ENCODE measurements at regions not wholly inside any gene's neighbourhood (a gene's known extent, or its start where the extent isn't known, plus 50 kb on each side); places are given as distances from the start of the nearest gene placed in this dataset.

- CTCF ChIA-PET (ENCODE audit: unreplicated experiment) = no interaction called here
- TF ChIP-seq CTCF (conservative IDR thresholded peaks at IDR 0.05; ENCODE audit: low read length) (no peak), EZH2phosphoT487 (IDR thresholded peaks at IDR 0.05; ENCODE audit: borderline replicate concordance, low read depth, low read length) (no peak)
These were observed 466.4 kb downstream of the DMRTA1 start for GRCh38 chr9:22913026-22913425.

GRCh38 chr9:22913518-22913917 is 466.9 kb downstream of the DMRTA1 start:
- BruUV-seq (replicated peaks) = no TSS peak
- Histone ChIP-seq H3K36me3 (ENCODE audit: insufficient read depth, low read length) (no peaks in the 10 kb centered on the region), H3K4me3 (ENCODE audit: low read depth, low read length, poor library complexity, severe bottlenecking) (no peak overlapping the region), H3K9me3 (ENCODE audit: low read length) (no peaks in the 10 kb centered on the region), H3K9me2 (ENCODE audit: insufficient read depth, low read length) (no peaks in the 10 kb centered on the region), H2AFZ (ENCODE audit: low read length) (no peak overlapping the region), H3K4me1 (ENCODE audit: insufficient read depth, low read length, poor library complexity, severe bottlenecking) (no peaks in the 10 kb centered on the region), H3K79me2 (ENCODE audit: insufficient read depth, low read depth, low read length) (no peaks in the 10 kb centered on the region), H3K4me2 (ENCODE audit: low read length) (no peak overlapping the region), H4K20me1 (ENCODE audit: insufficient read depth, low read length) (no peaks in the 10 kb centered on the region), H3K27ac (ENCODE audit: low read depth, low read length, poor library complexity, severe bottlenecking) (no peak overlapping the region)
- DNase-seq (ENCODE audit: low spot score) = no peak
- CTCF ChIA-PET (ENCODE audit: unreplicated experiment) = no interaction called here
- POLR2A ChIA-PET = interaction anchor here (0.6 to 0.9 kb wide), 2 partner anchors 70 to 88 kb away, joined by 3 read pairs; no protein-coding TSS in a partner anchor
- TF ChIP-seq EZH2phosphoT487 (IDR thresholded peaks at IDR 0.05; ENCODE audit: borderline replicate concordance, low read depth, low read length) (no peak), CTCF (conservative IDR thresholded peaks at IDR 0.05; ENCODE audit: low read length) (no peak)
- intact Hi-C loops (cut with micrococcal nuclease; ENCODE audit: unreplicated experiment) = no loop called here

More at GRCh38 chr9:22913026-22913425, 466.4 kb downstream of the DMRTA1 start:
- intact Hi-C loops (cut with micrococcal nuclease; ENCODE audit: unreplicated experiment) = no loop called here
- no peak overlapping the region for H3K27ac ChIP-seq (ENCODE audit: low read depth, low read length, poor library complexity, severe bottlenecking)
- no peaks in the 10 kb centered on the region for H3K9me2 ChIP-seq (ENCODE audit: insufficient read depth, low read length)
- H3K9me3 ChIP-seq (ENCODE audit: low read length) = no peaks in the 10 kb centered on the region
- no peaks in the 10 kb centered on the region for H3K4me1 ChIP-seq (ENCODE audit: insufficient read depth, low read length, poor library complexity, severe bottlenecking)
- no TSS peak for BruUV-seq (replicated peaks)
- no peaks in the 10 kb centered on the region for H3K79me2 ChIP-seq (ENCODE audit: insufficient read depth, low read depth, low read length)
- no peak overlapping the region for H3K4me2 ChIP-seq (ENCODE audit: low read length)
- DNase-seq (ENCODE audit: low spot score) = no peak
- H2AFZ ChIP-seq (ENCODE audit: low read length) = no peak overlapping the region
- H3K4me3 ChIP-seq (ENCODE audit: low read depth, low read length, poor library complexity, severe bottlenecking) = no peak overlapping the region
- POLR2A ChIA-PET = interaction anchor here (0.9 kb wide), 1 partner anchor 88 kb away, joined by 3 read pairs; no protein-coding TSS in a partner anchor
- no peaks in the 10 kb centered on the region for H3K36me3 ChIP-seq (ENCODE audit: insufficient read depth, low read length)
- no peaks in the 10 kb centered on the region for H4K20me1 ChIP-seq (ENCODE audit: insufficient read depth, low read length)

- no peaks in the 10 kb centered on the region for H3K4me1 ChIP-seq (ENCODE audit: insufficient read depth, low read length, poor library complexity, severe bottlenecking)
- no TSS peak for BruUV-seq (replicated peaks)
- no peaks in the 10 kb centered on the region for H4K20me1 ChIP-seq (ENCODE audit: insufficient read depth, low read length)
- H3K4me3 ChIP-seq (ENCODE audit: low read depth, low read length, poor library complexity, severe bottlenecking) = no peak overlapping the region
- no peaks in the 10 kb centered on the region for H3K9me3 ChIP-seq (ENCODE audit: low read length)
- CTCF ChIA-PET (ENCODE audit: unreplicated experiment) = no interaction called here
- no peaks in the 10 kb centered on the region for H3K36me3 ChIP-seq (ENCODE audit: insufficient read depth, low read length)
- no peak overlapping the region for H3K4me2 ChIP-seq (ENCODE audit: low read length)
- intact Hi-C loops (cut with micrococcal nuclease; ENCODE audit: unreplicated experiment) = no loop called here
- POLR2A ChIA-PET = interaction anchor here (1.0 kb wide), 1 partner anchor 10 kb away, joined by 3 read pairs; no protein-coding TSS in a partner anchor
- no peaks in the 10 kb centered on the region for H3K9me2 ChIP-seq (ENCODE audit: insufficient read depth, low read length)
- no peak for TF ChIP-seq CTCF (conservative IDR thresholded peaks at IDR 0.05; ENCODE audit: low read length)
- no peak for TF ChIP-seq EZH2phosphoT487 (IDR thresholded peaks at IDR 0.05; ENCODE audit: borderline replicate concordance, low read depth, low read length)
- no peak for DNase-seq (ENCODE audit: low spot score)
- no peaks in the 10 kb centered on the region for H3K79me2 ChIP-seq (ENCODE audit: insufficient read depth, low read depth, low read length)
- H2AFZ ChIP-seq (ENCODE audit: low read length) = no peak overlapping the region
- H3K27ac ChIP-seq (ENCODE audit: low read depth, low read length, poor library complexity, severe bottlenecking) = no peak overlapping the region
These were observed 469.5 kb downstream of the DMRTA1 start for GRCh38 chr9:22916148-22916547.

Data from OCI-LY7 (cell line).